Endothelial cell of umbilical vein (primary cell): ENCODE measurements at regions not wholly inside any gene's neighbourhood (a gene's known extent, or its start where the extent isn't known, plus 50 kb on each side); places are given as distances from the start of the nearest gene placed in this dataset.
"Not testable (repeated sequence)": the region's sequence is repeated elsewhere in the genome, so short reads cannot be mapped to it uniquely, and the experiment has no call there.

Source experiments
- CTCF ChIP-seq, 2 donors: IDR thresholded peaks; 1 replicate in 1 of 2; 2 replicates in 1 of 2; pipeline ENCODE4 v1.5.1; 2011; ENCODE audit warnings: low read length in 2 of 2, mild to moderate bottlenecking in 2 of 2, moderate library complexity in 2 of 2, control low read depth in 1 of 2, inconsistent platforms in 1 of 2, low read depth in 1 of 2; ENCODE audit not compliant: insufficient read depth in 1 of 2; ENCODE audit errors: extremely low read depth in 1 of 2
- EZH2 ChIP-seq: IDR thresholded peaks from 2 replicates; pipeline ENCODE4 v1.6.1; 2012; ENCODE audit warnings: borderline replicate concordance, low read depth, mild to moderate bottlenecking, moderate library complexity, low read length, inconsistent platforms; ENCODE audit not compliant: severe bottlenecking
- JUN ChIP-seq: IDR thresholded peaks from 2 replicates; pipeline ENCODE4 v1.6.1; 2011; ENCODE audit warnings: borderline replicate concordance, low read depth; ENCODE audit not compliant: insufficient read length, insufficient read depth
- MYC ChIP-seq: IDR thresholded peaks from one replicate; pipeline ENCODE4 v1.6.1; 2011; ENCODE audit warnings: mild to moderate bottlenecking, low read depth, low read length
- POLR2A ChIP-seq: IDR thresholded peaks from 2 replicates; pipeline ENCODE4 v1.6.1; 2012; ENCODE audit warnings: low read depth, mild to moderate bottlenecking, control low read depth, low read length
- TF ChIP-seq, protein P1 (sequence below): IDR thresholded peaks from 2 replicates; pipeline ENCODE4 v1.6.1; 2011; ENCODE audit not compliant: insufficient read depth, insufficient read length

DNA sequence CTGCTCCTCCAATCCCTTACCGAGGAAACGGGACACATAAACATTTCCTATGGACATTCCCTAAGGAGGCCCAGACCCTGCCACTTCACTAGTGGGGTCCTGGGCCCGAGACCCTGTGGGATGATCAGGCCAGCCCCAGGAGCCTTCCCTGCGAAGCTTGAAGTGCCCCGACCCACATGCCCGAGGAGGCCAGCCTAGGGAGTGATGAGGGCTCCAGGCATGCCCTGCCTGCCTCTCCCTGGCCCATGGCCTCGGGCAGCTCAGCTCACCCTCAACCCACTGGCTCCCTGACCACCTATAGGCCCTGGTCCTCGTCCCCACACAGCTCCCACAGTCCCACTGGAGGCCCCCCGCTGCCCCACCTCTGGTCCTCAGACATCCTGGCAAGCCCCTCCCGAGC is 141.8 kb upstream of the FOXD4L5 start:
- TF ChIP-seq CTCF (IDR thresholded peaks at IDR 0.05; ENCODE audit: extremely low read depth in 1 of 2, insufficient read depth in 1 of 2, low read depth in 1 of 2, low read length in 2 of 2); POLR2A; EZH2; JUN; MYC: not testable (repeated sequence)
- TF ChIP-seq, protein P1, sequence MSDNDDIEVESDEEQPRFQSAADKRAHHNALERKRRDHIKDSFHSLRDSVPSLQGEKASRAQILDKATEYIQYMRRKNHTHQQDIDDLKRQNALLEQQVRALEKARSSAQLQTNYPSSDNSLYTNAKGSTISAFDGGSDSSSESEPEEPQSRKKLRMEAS, result not testable (repeated sequence)
